Activated CD4-positive, alpha-beta T cell treated with anti-CD3 and anti-CD28 coated beads, Interleukin-2, amount 50 U/mL, for 1 hour (primary cell): ENCODE measurements at regions not wholly inside any gene's neighbourhood (a gene's known extent, or its start where the extent isn't known, plus 50 kb on each side); places are given as distances from the start of the nearest gene placed in this dataset.

ENCODE experiments used
- DNase-seq: peaks from one replicate; pipeline ENCODE4 v3.0.0-alpha.2; 2020

- DNase-seq = no peak
These were observed 272.4 kb downstream of the IRF8 start for GRCh38 chr16:86171329-86171728.

- DNase-seq = no peak
These were observed 276.9 kb downstream of the IRF8 start for GRCh38 chr16:86175816-86176215.

- DNase-seq = no peak
These were observed 277.5 kb downstream of the IRF8 start for GRCh38 chr16:86176462-86176861.

GRCh38 chr16:86180244-86180643, 281.3 kb downstream of the IRF8 start:
- no peak for DNase-seq

DNA sequence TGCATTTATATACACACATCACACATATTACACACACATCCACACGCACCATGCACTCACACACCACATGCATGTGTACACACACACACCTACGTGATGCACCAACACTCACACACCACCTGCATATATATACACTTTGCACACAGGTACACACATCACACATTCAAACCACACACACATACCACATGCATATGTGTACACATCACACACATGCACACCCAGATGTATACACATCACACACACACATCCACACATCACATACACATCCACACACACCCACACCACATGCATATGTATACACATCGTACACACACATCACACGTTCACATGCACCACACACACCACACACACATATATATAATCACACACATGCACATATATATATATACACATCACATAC, 281.8 kb downstream of the IRF8 start:
- DNase-seq = no peak

GRCh38 chr16:86181526-86181925, 282.6 kb downstream of the IRF8 start:
- no peak for DNase-seq

DNA sequence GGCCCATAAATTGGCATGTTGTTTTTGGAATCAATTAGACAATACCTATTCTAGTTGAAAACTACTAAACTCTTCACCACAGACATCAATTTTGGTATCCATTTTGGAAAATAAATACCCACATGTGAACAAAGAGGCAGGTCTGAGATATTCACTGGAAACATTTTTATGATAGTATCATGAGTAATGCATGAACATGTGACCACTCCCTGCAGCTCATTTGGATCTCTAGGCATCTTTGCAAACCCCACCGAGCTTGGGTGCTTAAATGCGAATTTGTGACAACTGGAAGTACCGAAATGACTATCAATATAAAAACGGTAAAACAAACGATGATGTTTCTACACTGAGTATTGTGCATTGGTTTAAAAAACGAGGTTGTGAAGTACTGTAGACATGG, 285.2 kb downstream of the IRF8 start:
- DNase-seq = no peak

- DNase-seq = no peak
These were observed 286.1 kb downstream of the IRF8 start for GRCh38 chr16:86185089-86185488.

DNA sequence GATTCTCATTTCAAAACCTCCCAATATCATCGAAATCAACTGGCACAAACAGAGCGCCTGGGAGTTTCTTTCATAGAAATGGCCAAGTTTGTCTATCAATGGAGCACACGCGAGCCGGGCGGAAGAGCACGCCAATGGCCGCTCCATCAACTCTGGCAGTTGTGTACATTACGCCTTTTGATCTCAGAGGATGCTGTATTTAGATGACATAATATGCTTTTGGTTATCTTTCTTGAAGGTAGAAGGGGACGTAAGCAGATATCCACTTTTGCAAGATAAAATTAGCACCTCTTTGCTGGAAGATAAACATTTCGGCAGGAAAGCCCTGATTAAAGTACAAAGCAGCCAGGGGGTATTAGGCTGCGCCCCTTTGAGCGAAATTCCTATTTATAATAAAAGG, 287.4 kb downstream of the IRF8 start:
- DNase-seq = no peak

DNA sequence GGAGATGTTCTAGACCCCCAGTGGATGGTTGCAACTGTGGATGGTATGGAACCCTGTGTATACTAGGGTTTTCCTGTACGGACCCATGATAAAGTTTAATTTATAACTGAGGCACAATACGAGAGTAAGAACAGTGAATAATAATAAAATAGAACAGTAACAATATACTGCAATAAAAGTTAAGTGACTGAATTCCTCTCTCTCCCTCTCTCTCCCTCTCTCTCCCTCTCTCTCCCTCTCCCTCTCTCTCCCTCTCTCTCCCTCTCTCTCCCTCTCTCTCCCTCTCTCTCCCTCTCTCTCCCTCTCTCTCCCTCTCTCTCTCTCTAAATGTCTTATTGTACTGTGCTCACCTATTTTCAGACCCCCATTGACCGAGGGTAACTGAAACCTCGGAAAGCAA, 291.0 kb downstream of the IRF8 start:
- no peak for DNase-seq

GRCh38 chr16:86191663-86192062, 292.7 kb downstream of the IRF8 start:
- no peak for DNase-seq

GRCh38 chr16:86193528-86194193, 294.7 kb downstream of the IRF8 start:
- DNase-seq = no peak

DNA sequence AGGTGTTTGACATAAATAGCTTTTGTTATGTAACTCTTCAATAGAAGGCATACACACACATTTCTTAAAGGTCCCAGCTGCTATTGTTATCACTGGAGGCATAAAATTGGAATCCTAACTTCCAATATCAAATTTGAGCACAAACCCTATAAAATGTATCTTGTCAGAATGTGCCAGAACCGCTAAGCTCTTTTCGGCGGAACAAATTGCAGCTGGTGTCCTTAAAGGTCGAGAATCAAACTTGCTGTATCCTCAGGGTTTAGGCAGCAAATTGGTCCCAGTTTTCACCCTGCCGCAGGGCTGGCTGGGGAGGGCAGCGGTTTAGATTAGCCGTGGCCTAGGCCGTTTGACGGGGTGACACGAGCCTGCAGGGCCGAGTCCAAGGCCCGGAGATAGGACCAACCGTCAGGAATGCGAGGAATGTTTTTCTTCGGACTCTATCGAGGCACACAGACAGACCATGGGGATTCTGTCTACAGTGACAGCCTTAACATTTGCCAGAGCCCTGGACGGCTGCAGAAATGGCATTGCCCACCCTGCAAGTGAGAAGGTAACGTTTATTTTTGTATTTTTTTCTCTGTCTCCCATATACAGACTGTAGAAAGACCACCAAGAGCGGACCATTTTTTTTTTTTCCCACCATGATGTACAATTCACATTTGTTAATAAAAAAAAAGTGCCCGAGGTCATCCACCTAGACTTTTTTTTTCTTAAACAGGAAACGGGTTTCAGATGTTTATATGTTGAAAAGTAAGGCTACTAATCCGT, 297.1 kb downstream of the IRF8 start:
- no peak for DNase-seq

GRCh38 chr16:86196687-86197391, 297.9 kb downstream of the IRF8 start:
- DNase-seq = no peak

DNA sequence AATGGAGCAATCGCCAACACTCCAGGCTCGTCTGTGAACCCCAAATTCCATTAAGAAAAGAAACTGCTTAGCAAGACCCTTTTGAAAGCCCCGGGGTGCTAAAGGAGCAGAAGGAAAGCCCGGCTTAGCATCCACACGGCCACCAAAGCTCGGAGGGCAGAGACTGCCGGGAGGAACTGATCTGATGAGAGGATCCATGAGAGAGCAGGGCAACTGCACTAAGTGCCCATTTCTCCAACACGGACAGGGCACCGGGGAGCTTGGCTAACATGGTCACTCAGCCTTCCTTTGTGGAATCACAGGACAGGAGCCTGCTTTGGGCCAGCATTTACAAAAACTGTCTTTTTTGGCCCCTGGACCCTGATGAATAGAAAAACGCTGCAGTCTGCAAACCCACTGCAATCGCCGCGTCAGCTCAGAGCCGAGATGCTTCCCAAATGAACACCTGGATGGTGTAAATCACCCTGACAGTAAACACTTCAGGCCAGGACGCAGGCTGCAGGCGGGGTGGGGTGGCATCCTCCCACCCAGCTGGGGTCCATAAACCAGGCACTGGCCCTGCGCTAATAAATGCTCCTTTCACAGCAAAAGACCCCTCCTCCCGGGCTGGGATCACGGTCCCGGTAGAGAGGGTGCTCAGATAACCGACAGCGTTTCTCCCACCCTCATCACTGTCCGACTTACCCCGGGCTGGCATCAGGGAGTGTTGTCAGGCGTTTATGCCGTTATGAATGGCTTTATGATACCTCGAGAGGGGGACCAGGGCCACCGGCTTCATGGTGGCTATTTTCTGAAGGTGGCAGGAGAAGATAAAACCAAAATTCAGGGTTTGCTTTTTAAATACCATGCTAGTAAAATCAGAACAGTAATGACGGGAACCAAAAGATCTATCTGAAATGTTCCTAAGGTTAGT, 299.5 kb downstream of the IRF8 start:
- no peak for DNase-seq

DNA sequence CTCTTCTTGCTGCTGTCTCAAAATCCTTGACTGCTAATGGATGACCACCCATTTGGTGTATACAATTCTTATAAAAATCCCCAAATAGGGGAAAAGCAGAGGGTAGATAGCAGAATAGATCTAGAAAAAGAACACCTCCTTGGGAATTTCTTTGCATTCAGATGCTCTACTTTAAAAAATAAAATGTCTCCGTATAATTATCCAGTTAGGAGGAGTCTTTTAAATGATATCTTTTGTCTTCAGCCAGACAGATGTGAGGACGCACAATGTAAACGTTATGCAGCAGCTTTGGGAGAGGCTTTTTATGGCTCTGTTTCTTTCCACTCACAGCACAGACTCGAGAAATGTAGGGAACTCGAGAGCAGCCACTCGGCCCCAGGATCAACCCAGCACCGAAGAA, 300.2 kb downstream of the IRF8 start:
- DNase-seq = no peak

GRCh38 chr16:86199871-86200695, 301.1 kb downstream of the IRF8 start:
- DNase-seq = no peak

GRCh38 chr16:86200722-86201121, 301.8 kb downstream of the IRF8 start:
- no peak for DNase-seq

- DNase-seq = no peak
These were observed 302.8 kb downstream of the IRF8 start for GRCh38 chr16:86201746-86202145.

GRCh38 chr16:86202267-86202666, 303.3 kb downstream of the IRF8 start:
- DNase-seq = no peak

DNA sequence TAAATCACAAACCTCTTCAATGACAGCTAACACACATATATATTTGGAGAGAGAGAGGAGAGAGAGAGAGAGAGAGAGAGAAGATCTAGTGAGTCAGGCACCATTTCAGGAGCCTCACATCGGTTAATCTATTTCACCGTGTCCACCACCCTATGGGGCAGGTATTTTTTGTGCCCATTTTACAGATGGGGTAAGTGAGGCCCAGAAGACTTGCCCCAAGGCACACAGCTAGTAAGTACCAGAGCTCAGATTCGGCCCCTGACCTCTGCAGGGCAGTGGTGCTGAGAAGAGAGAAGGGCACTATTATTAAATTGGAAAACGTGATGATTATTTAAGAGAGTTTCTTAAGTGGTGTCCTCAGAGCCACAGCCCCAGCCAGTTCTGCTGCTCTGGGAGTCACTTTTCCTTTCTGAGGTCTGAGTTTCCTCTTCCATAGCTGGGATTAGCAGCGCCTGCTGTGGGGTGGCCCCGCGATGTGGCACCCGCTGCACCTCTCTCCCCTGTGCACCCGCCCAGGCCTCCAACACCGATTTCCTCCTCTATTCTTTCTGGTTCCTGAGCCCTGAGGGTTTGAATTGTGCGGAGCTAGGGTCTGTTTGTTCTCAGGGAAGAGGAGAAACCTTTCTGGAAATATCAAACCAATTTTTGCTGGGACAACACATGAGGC, 303.9 kb downstream of the IRF8 start:
- no peak for DNase-seq
